Activated B cell treated with CpG ODN at 0.5 μM for 24 hours (primary cell): ENCODE measurements at regions not wholly inside any gene's neighbourhood (a gene's known extent, or its start where the extent isn't known, plus 50 kb on each side); places are given as distances from the start of the nearest gene placed in this dataset.

Experiments
- ATAC-seq: fragments of 200-7000 bp; cut with Tn5 transposase; one replicate; pipeline ENCODE4 v1.10.0; 2021; ENCODE audit warnings: low read depth, mild to moderate bottlenecking, moderate library complexity
- CTCF ChIA-PET: fragments of 350-600 bp; sonication (Branson Sonifier 250); formaldehyde crosslinking; loops from one replicate; lab custom pipeline; 2021; ENCODE audit warnings: antibody characterized with exemption; lab: Charles Lee
- POLR2A ChIA-PET: fragments of 350-600 bp; sonication (Branson Sonifier 250); formaldehyde crosslinking; loops from one replicate; lab custom pipeline; 2021; ENCODE audit warnings: antibody characterized with exemption; lab: Charles Lee
- DNase-seq: peaks from one replicate; pipeline ENCODE4 v3.0.0; 2022
- H3K27ac Mint-ChIP-seq: one replicate; pipeline ENCODE4 v1.8.0; 2020; ENCODE audit warnings: mixed read lengths
- H3K27me3 Mint-ChIP-seq: one replicate; pipeline ENCODE4 v1.8.0; 2021; ENCODE audit warnings: mixed read lengths
- H3K36me3 Mint-ChIP-seq: one replicate; pipeline ENCODE4 v1.8.0; 2021; ENCODE audit warnings: low read depth, mixed read lengths
- H3K4me1 Mint-ChIP-seq: one replicate; pipeline ENCODE4 v1.8.0; 2021; ENCODE audit warnings: mixed read lengths
- H3K4me3 Mint-ChIP-seq: one replicate; pipeline ENCODE4 v1.8.0; 2020; ENCODE audit warnings: mild to moderate bottlenecking, mixed read lengths
- H3K9me3 Mint-ChIP-seq: one replicate; pipeline ENCODE4 v1.8.0; 2020; ENCODE audit warnings: mixed read lengths
- CTCF ChIP-seq: fragments of 200-600 bp; IDR thresholded peaks from one replicate; pipeline ENCODE4 v1.8.0; 2022; ENCODE audit warnings: antibody characterized with exemption, mild to moderate bottlenecking
- intact Hi-C: fragments of 100-400 bp; cut with micrococcal nuclease; formaldehyde crosslinking; loops from one replicate; pipeline ENCODE4 v1.15.1; 2024

- Mint-ChIP-seq H3K4me1 (no peaks in the 10 kb centered on the region), H3K27me3 (peaks cover 2% of the 10 kb centered on the region), H3K9me3 (no peaks in the 10 kb centered on the region), H3K36me3 (no peaks in the 10 kb centered on the region), H3K4me3 (no peak overlapping the region), H3K27ac (no peak overlapping the region)
- ATAC-seq: no peak
- no peak for TF ChIP-seq CTCF
- POLR2A ChIA-PET: no interaction called here
- CTCF ChIA-PET: no interaction called here
- DNase-seq: no peak
- intact Hi-C loops: no loop called here
Observed at GRCh38 chr2:180722551-180723239, 257.7 kb upstream of the UBE2E3 start.

GRCh38 chr2:180720829-180721228 is 259.6 kb upstream of the UBE2E3 start:
- ATAC-seq: no peak
- POLR2A ChIA-PET: no interaction called here
- no peak for TF ChIP-seq CTCF
- intact Hi-C loops: no loop called here
- DNase-seq: no peak
- CTCF ChIA-PET: no interaction called here
- Mint-ChIP-seq H3K27me3 (peaks cover 2% of the 10 kb centered on the region), H3K9me3 (no peaks in the 10 kb centered on the region), H3K36me3 (no peaks in the 10 kb centered on the region), H3K4me3 (no peak overlapping the region), H3K4me1 (no peaks in the 10 kb centered on the region), H3K27ac (no peak overlapping the region)

- POLR2A ChIA-PET: no interaction called here
- Mint-ChIP-seq H3K9me3 (peaks cover 3% of the 10 kb centered on the region), H3K36me3 (no peaks in the 10 kb centered on the region), H3K4me1 (no peaks in the 10 kb centered on the region), H3K27me3 (no peaks in the 10 kb centered on the region), H3K27ac (no peak overlapping the region), H3K4me3 (no peak overlapping the region)
- ATAC-seq: no peak
- no peak for DNase-seq
- intact Hi-C loops: no loop called here
- TF ChIP-seq CTCF: no peak
- CTCF ChIA-PET: no interaction called here
Observed at GRCh38 chr2:180717588-180717987, 262.8 kb upstream of the UBE2E3 start.

- Mint-ChIP-seq H3K4me1 (no peaks in the 10 kb centered on the region), H3K36me3 (no peaks in the 10 kb centered on the region), H3K27me3 (no peaks in the 10 kb centered on the region), H3K27ac (no peak overlapping the region), H3K4me3 (no peak overlapping the region), H3K9me3 (peaks cover 8% of the 10 kb centered on the region)
- DNase-seq: no peak
- ATAC-seq: no peak
- CTCF ChIA-PET: no interaction called here
- TF ChIP-seq CTCF: no peak
- intact Hi-C loops: no loop called here
- POLR2A ChIA-PET: no interaction called here
Observed at GRCh38 chr2:180716186-180717180, 263.9 kb upstream of the UBE2E3 start.

- ATAC-seq: no peak
- DNase-seq: no peak
- TF ChIP-seq CTCF: no peak
- H3K27ac Mint-ChIP-seq: no peak overlapping the region
- CTCF ChIA-PET: no interaction called here
- intact Hi-C loops: no loop called here
- peaks cover 8% of the 10 kb centered on the region for H3K9me3 Mint-ChIP-seq
- POLR2A ChIA-PET: no interaction called here
- H3K4me3 Mint-ChIP-seq: no peak overlapping the region
- H3K4me1 Mint-ChIP-seq: no peaks in the 10 kb centered on the region
- H3K36me3 Mint-ChIP-seq: no peaks in the 10 kb centered on the region
- no peaks in the 10 kb centered on the region for H3K27me3 Mint-ChIP-seq
Observed at GRCh38 chr2:180715044-180715443, 265.4 kb upstream of the UBE2E3 start.
